ENCODE measurements at regions not wholly inside any gene's neighbourhood (a gene's known extent, or its start where the extent isn't known, plus 50 kb on each side); places are given as distances from the start of the nearest gene placed in this dataset.

DNA sequence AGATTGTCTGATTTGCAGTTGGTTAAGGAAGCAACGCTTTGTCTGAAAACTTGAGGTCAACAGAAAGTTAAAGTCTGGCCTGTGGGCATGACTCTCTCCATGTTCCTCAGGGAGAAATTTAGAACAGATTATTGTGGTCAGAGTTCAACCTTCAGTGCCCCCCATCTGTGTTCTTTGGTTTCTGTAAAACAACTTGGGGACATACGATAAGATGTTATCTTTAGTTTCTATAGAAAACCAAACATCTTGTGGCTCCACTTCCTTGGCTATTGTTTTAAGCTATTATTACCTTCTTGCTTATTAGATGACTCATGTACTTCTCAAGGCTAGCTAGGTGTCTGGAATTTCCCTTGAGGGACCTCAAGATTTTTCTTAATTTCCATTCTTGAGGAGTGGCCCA lies 507.7 kb downstream of the PDHA2 start:
- H3K27me3 Mint-ChIP-seq, result no peaks in the 10 kb centered on the region
- H3K4me3 Mint-ChIP-seq, result no peak overlapping the region
- no peaks in the 10 kb centered on the region for H3K9me3 Mint-ChIP-seq
- H3K4me1 Mint-ChIP-seq, result no peaks in the 10 kb centered on the region
- ATAC-seq, result no peak
- no peak overlapping the region for H3K27ac Mint-ChIP-seq
- DNase-seq, result no peak

DNA sequence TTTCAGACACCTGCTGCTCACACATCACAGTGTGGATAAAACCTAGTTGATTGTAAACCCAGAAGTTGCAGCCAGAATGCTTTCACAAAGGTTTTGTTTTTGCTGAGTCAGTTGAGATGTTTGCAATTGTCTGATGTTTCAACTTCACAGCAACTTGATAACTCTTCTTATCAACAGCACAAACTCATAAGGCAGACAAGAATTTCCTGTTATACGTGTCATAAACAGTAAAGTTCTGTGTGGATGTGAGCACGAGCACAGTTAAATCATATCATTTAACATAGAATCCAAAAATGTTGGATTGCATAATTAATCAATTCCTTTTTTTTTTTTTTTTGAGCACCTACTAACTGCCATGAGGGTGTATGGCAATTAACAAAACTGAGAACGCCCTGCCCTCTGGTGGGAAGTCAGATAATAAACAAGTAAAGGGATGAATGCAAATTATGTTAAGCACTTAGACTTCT lies 512.2 kb downstream of the PDHA2 start:
- H3K9me3 Mint-ChIP-seq, result no peaks in the 10 kb centered on the region
- no peaks in the 10 kb centered on the region for H3K4me1 Mint-ChIP-seq
- no peaks in the 10 kb centered on the region for H3K27me3 Mint-ChIP-seq
- H3K27ac Mint-ChIP-seq, result no peak overlapping the region
- no peak overlapping the region for H3K4me3 Mint-ChIP-seq
- no peak for DNase-seq
- no peak for ATAC-seq

- ATAC-seq (no peak), DNase-seq (no peak)
- no peaks in the 10 kb centered on the region for H3K4me1 Mint-ChIP-seq
- no peaks in the 10 kb centered on the region for H3K27me3 Mint-ChIP-seq
- no peak overlapping the region for H3K4me3 Mint-ChIP-seq
- H3K9me3 Mint-ChIP-seq, result no peaks in the 10 kb centered on the region
- no peak overlapping the region for H3K27ac Mint-ChIP-seq
These were observed 514.3 kb downstream of the PDHA2 start for GRCh38 chr4:96354036-96354712.

DNA sequence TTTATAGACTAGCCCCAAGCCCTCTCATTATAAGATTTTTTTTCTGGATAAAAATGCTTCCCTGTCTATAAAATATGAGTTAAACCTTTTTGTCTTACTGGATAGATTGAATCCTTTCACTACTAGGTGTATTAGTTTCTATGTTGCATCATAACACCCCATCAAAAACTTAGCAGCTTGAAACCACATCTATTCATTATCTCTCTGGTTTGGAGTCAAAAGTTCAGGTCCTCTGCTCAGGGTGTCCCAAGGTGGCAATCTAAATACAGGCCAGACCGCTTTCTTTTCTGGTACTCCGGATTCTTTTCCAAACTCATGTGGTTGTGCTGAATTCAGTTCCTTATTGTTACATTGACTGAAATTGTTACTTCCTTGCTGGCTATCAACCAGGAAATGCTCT lies 515.5 kb downstream of the PDHA2 start:
- Mint-ChIP-seq H3K4me3 (no peak overlapping the region), H3K27ac (no peak overlapping the region), H3K4me1 (no peaks in the 10 kb centered on the region), H3K9me3 (no peaks in the 10 kb centered on the region), H3K27me3 (no peaks in the 10 kb centered on the region)
- no peak for DNase-seq
- no peak for ATAC-seq

GRCh38 chr4:96356591-96357370 lies 516.9 kb downstream of the PDHA2 start:
- DNase-seq, result no peak
- Mint-ChIP-seq H3K4me3 (no peak overlapping the region), H3K27ac (no peak overlapping the region), H3K4me1 (no peaks in the 10 kb centered on the region), H3K27me3 (no peaks in the 10 kb centered on the region), H3K9me3 (no peaks in the 10 kb centered on the region)
- no peak for ATAC-seq

DNA sequence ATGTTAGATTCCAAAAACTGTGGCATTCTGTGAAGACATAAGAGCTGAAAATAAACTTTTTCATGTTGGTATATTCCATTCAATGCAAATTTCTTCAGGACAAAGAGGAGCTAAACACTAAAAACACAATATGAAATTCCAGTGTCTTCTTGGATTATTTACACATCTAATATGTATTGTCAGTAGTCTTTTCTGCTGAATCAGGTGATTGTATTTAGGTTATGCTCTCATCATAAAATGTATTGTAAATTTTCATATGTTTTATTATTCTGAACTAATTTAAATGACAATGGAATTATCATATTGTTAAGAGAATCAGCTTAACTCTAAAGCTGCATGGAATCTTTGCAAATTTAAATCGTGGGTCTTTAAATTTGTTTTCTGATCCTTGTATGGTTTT lies 526.7 kb downstream of the PDHA2 start:
- Mint-ChIP-seq H3K27ac (no peak overlapping the region), H3K9me3 (peaks cover 7 to 21% of the 10 kb centered on the region in 2 donors), H3K4me1 (no peaks in the 10 kb centered on the region)

GRCh38 chr4:96375367-96375766 lies 535.5 kb downstream of the PDHA2 start:
- DNase-seq (no peak), ATAC-seq (no peak)
- no peaks in the 10 kb centered on the region for H3K4me1 Mint-ChIP-seq
- peaks cover 3 to 8% of the 10 kb centered on the region in 2 donors for H3K9me3 Mint-ChIP-seq
- no peak overlapping the region for H3K4me3 Mint-ChIP-seq
- no peaks in the 10 kb centered on the region for H3K27me3 Mint-ChIP-seq
- H3K27ac Mint-ChIP-seq, result no peak overlapping the region

More for the DNA sequence above, 526.7 kb downstream of the PDHA2 start:
- Mint-ChIP-seq H3K27me3 (no peaks in the 10 kb centered on the region), H3K4me3 (no peak overlapping the region)
- DNase-seq (no peak), ATAC-seq (no peak)

DNA sequence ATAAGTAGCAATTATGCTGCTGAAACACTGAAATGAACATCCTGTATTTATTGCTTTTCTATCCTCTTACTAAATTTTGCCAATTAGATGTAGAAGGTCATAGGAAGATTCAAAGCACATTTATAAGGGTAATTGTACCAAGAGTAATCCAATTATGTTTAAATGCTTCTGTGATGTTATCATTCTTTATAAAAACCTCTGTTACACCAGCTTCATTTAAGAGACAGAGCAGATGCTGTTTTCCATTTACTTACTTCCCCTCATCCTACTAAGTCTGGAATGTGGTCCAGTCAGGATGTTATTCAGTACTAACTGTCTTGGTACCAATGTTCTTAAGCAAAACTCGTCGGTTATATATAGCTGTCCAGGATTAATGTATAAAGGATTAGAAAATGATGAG lies 539.6 kb downstream of the PDHA2 start:
- DNase-seq (no peak), ATAC-seq (no peak)
- H3K27me3 Mint-ChIP-seq, result no peaks in the 10 kb centered on the region
- no peak overlapping the region for H3K27ac Mint-ChIP-seq
- no peaks in the 10 kb centered on the region for H3K4me1 Mint-ChIP-seq
- H3K9me3 Mint-ChIP-seq, result no peaks in the 10 kb centered on the region
- H3K4me3 Mint-ChIP-seq, result no peak overlapping the region

DNA sequence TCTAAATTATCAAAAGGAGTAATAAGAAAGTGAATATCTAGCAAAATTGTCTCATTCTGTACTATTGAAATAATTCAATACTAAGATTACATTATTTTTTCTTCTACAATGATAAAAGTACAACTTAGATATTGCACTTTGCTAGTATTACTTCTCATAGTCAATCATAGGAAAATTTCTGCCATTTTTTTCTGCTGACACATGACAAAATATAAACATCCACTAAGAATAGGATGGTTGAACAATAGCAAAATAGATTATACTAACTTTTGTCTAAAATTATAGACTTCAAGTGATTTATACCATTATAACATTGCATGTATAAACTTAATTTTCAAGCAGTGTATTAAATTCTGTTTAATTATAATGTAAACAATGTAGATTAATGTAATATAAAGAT lies 540.2 kb downstream of the PDHA2 start:
- Mint-ChIP-seq H3K4me1 (no peaks in the 10 kb centered on the region), H3K9me3 (no peaks in the 10 kb centered on the region), H3K27me3 (no peaks in the 10 kb centered on the region), H3K4me3 (no peak overlapping the region), H3K27ac (no peak overlapping the region)
- DNase-seq, result no peak
- ATAC-seq, result no peak

DNA sequence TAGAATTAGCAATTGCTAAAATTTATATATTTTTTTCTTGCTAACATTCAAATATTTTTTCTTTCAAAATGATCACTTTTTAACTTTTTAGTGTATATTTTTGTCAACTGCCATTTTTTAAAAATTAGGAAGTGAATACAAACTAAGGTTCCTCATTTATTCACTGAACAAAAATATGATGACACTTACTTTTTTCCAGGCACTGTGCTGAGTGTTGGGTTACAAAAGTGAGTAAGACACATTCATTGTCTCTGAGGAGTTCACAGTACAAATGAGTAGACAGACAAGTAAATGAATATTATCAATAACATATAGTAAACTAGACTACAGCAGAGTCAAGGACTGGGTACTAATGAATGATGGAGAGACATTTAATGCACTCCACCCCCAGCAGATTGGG lies 543.5 kb downstream of the PDHA2 start:
- H3K9me3 Mint-ChIP-seq, result no peaks in the 10 kb centered on the region
- no peaks in the 10 kb centered on the region for H3K27me3 Mint-ChIP-seq
- DNase-seq (no peak), ATAC-seq (no peak)
- H3K4me3 Mint-ChIP-seq, result no peak overlapping the region
- H3K4me1 Mint-ChIP-seq, result no peaks in the 10 kb centered on the region
- H3K27ac Mint-ChIP-seq, result no peak overlapping the region

DNA sequence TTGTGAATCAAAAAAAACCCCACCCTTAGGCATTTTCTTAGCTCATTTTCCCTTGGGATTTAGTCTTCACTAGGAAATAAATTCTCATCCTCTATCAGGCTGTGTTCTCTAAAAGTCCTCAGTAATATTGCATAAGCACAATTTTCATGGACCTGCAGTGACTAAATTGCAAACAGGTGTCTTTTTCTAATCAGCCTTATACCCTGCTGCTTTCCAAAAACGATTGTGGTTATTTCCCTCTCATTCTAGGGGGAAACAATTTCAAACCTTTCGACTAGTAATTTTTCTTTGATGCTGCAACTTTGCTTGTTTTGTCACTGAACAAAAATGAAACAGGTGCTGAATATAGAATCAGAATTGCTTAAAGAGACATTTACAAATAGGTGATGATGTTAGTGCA lies 549.9 kb downstream of the PDHA2 start:
- Mint-ChIP-seq H3K27ac (no peak overlapping the region), H3K27me3 (no peaks in the 10 kb centered on the region), H3K4me1 (no peaks in the 10 kb centered on the region), H3K4me3 (no peak overlapping the region), H3K9me3 (peaks cover 0 to 3% of the 10 kb centered on the region in 2 donors)
- ATAC-seq (no peak), DNase-seq (no peak)

DNA sequence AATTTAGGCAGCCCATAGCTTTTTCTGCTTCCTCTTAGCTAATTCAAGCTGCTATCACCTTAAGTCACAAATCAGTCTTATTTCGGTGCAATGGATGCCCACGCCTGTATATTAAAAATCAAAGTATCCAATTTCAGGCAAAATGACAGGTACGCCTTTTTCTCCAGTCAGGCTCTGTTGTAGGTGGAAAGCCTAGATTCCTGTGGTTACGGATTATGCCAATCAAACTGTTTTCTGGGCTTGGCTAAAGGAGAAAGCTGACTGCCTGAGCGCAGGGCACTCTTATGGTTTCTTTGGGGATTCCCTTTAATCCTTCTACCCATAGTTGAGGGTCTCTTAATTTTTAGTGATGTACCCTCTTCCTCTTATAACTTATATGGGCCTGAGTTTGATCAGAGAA lies 550.5 kb downstream of the PDHA2 start:
- H3K4me3 Mint-ChIP-seq, result no peak overlapping the region
- H3K27ac Mint-ChIP-seq, result no peak overlapping the region
- H3K9me3 Mint-ChIP-seq, result peaks cover 0 to 3% of the 10 kb centered on the region in 2 donors
- ATAC-seq, result no peak
- no peaks in the 10 kb centered on the region for H3K27me3 Mint-ChIP-seq
- DNase-seq, result no peak
- no peaks in the 10 kb centered on the region for H3K4me1 Mint-ChIP-seq

GRCh38 chr4:96395747-96396146 lies 555.9 kb downstream of the PDHA2 start:
- H3K27me3 Mint-ChIP-seq, result no peaks in the 10 kb centered on the region
- peaks cover 3 to 11% of the 10 kb centered on the region in 2 donors for H3K9me3 Mint-ChIP-seq
- DNase-seq (no peak), ATAC-seq (no peak)
- no peak overlapping the region for H3K4me3 Mint-ChIP-seq
- H3K4me1 Mint-ChIP-seq, result no peaks in the 10 kb centered on the region
- no peak overlapping the region for H3K27ac Mint-ChIP-seq

- H3K4me1 Mint-ChIP-seq, result no peaks in the 10 kb centered on the region
These were observed 566.8 kb downstream of the PDHA2 start for GRCh38 chr4:96406742-96407141.

DNA sequence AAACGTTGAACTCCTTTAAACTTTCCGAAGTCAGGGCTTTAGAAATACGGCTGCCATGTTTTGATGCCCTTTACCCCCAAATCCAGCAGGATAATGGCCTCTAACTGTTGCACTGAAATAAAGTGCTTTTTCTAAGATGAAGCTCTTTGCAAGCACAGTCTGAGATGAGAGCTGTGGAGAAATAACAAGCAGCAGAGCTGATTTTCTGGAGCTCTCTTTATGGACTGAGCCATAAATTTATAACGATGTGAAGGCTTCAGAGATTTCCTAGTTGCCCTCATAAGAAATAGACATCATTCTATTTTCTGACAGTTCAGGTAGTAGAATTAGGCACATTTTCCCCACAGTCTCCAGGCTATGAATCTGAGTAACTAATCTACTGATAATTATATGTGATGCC lies 567.3 kb downstream of the PDHA2 start:
- Mint-ChIP-seq H3K27me3 (no peaks in the 10 kb centered on the region), H3K4me3 (no peak overlapping the region), H3K27ac (no peak overlapping the region), H3K4me1 (no peaks in the 10 kb centered on the region), H3K9me3 (peaks cover 0 to 6% of the 10 kb centered on the region in 2 donors)
- DNase-seq (no peak), ATAC-seq (no peak)

More at GRCh38 chr4:96406742-96407141, 566.8 kb downstream of the PDHA2 start:
- Mint-ChIP-seq H3K27ac (no peak overlapping the region), H3K9me3 (peaks cover 0 to 6% of the 10 kb centered on the region in 2 donors), H3K4me3 (no peak overlapping the region), H3K27me3 (no peaks in the 10 kb centered on the region)
- DNase-seq (no peak), ATAC-seq (no peak)

- Mint-ChIP-seq H3K4me1 (no peaks in the 10 kb centered on the region), H3K27me3 (no peaks in the 10 kb centered on the region), H3K27ac (no peak overlapping the region), H3K9me3 (peaks cover 0 to 6% of the 10 kb centered on the region in 2 donors), H3K4me3 (no peak overlapping the region)
- no peak for ATAC-seq
- DNase-seq, result no peak
These were observed 568.0 kb downstream of the PDHA2 start for GRCh38 chr4:96407738-96408463.

Data from stimulated activated naive CD8-positive, alpha-beta T cell treated with anti-CD3 and anti-CD28 coated beads, Interleukin-15, amount 100 ng/mL, for 72 hours (primary cell).